Upper lobe of left lung (tissue), 4 donors: ENCODE measurements at regions not wholly inside any gene's neighbourhood (a gene's known extent, or its start where the extent isn't known, plus 50 kb on each side); places are given as distances from the start of the nearest gene placed in this dataset.

Source experiments
- EP300 ChIP-seq, 4 donors: sonication (generic); formaldehyde crosslinking; IDR thresholded peaks; one replicate each; pipeline ENCODE4 v1.5.1; 2017; ENCODE audit warnings: antibody characterized with exemption in 4 of 4, control low read depth in 2 of 4
- POLR2A ChIP-seq, 4 donors: fragments of 450-650 bp; IDR thresholded peaks; one replicate each; pipeline ENCODE4 v1.5.1; 2016 to 2017; ENCODE audit warnings: antibody characterized with exemption in 4 of 4, mild to moderate bottlenecking in 2 of 4
- POLR2AphosphoS5 ChIP-seq, 2 donors: sonication (generic); formaldehyde crosslinking; IDR thresholded peaks; one replicate each; pipeline ENCODE4 v1.5.1; 2017; ENCODE audit warnings: antibody characterized with exemption in 2 of 2
- TF ChIP-seq, protein P1 (sequence below), 6 experiments: fragments of 450-650 bp in 4 of 6; fragments of 200-600 bp in 2 of 6; sonication (generic) in 2 of 6; IDR thresholded peaks; one replicate each; pipeline ENCODE4 v1.5.1; 2016 to 2019; ENCODE audit warnings: antibody characterized with exemption in 6 of 6

- TF ChIP-seq POLR2A (IDR thresholded peaks at IDR 0.05) (no peak), EP300 (IDR thresholded peaks at IDR 0.05) (no peak), POLR2AphosphoS5 (IDR thresholded peaks at IDR 0.05) (no peak)
- TF ChIP-seq, protein P1, sequence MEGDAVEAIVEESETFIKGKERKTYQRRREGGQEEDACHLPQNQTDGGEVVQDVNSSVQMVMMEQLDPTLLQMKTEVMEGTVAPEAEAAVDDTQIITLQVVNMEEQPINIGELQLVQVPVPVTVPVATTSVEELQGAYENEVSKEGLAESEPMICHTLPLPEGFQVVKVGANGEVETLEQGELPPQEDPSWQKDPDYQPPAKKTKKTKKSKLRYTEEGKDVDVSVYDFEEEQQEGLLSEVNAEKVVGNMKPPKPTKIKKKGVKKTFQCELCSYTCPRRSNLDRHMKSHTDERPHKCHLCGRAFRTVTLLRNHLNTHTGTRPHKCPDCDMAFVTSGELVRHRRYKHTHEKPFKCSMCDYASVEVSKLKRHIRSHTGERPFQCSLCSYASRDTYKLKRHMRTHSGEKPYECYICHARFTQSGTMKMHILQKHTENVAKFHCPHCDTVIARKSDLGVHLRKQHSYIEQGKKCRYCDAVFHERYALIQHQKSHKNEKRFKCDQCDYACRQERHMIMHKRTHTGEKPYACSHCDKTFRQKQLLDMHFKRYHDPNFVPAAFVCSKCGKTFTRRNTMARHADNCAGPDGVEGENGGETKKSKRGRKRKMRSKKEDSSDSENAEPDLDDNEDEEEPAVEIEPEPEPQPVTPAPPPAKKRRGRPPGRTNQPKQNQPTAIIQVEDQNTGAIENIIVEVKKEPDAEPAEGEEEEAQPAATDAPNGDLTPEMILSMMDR (IDR thresholded peaks at IDR 0.05): no peak
These were observed 638.2 kb downstream of the IGSF11 start for GRCh38 chr3:118396491-118396890.
